SH-SY5Y (cell line): ENCODE measurements at regions not wholly inside any gene's neighbourhood (a gene's known extent, or its start where the extent isn't known, plus 50 kb on each side); places are given as distances from the start of the nearest gene placed in this dataset.

ENCODE experiments used
- GATA2 ChIP-seq: IDR thresholded peaks from 2 replicates; pipeline ENCODE4 v1.6.1; 2011; ENCODE audit warnings: mild to moderate bottlenecking, low read depth, low read length
- GATA3 ChIP-seq: IDR thresholded peaks from 2 replicates; pipeline ENCODE4 v1.6.1; 2011; ENCODE audit warnings: low read depth, mild to moderate bottlenecking, low read length, moderate library complexity

GRCh38 chr4:79578606-79579005 lies 170.6 kb upstream of the GK2 start:
- TF ChIP-seq GATA2 (no peak), GATA3 (no peak)
